ENCODE measurements at regions not wholly inside any gene's neighbourhood (a gene's known extent, or its start where the extent isn't known, plus 50 kb on each side); places are given as distances from the start of the nearest gene placed in this dataset.

DNA sequence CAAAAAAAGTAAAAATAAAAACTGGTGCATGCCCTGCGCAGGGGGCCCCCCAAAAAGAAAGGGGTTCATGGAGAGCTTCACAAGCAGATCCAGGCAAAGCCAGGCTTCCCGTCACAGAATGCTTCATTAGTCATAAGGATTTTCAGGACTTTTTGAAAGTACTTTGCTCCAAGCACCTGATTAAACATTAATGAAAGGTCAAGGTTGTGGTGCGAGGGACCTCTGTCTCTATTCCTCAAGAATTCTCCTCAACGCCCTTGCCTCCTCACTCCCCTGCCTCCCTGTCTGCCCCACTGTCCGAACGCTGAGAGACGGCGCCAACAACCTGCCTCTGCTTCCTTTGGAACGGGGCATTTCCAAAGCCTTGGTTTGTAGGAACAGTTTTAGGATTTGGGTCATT, 240.1 kb upstream of the IGF1R start:
- Histone ChIP-seq H3K4me3 (replicated peaks in 1 of 3; ENCODE audit: insufficient read depth in 1 of 3, low read depth in 1 of 3, low read length in 3 of 3) (no peak overlapping the region), H3K4me1 (ENCODE audit: control insufficient read depth, extremely low read depth, insufficient read depth, low read length) (no peaks in the 10 kb centered on the region), H3K36me3 (ENCODE audit: control insufficient read depth in 2 of 2, extremely low read depth in 1 of 2, insufficient read depth in 2 of 2, low read length in 2 of 2) (no peaks in the 10 kb centered on the region), H3K9me3 (replicated peaks; ENCODE audit: control insufficient read depth, insufficient read depth, low read length) (no peaks in the 10 kb centered on the region), H3K9ac (replicated peaks; ENCODE audit: extremely low read depth, insufficient read depth, low read length) (no peak overlapping the region), H4K20me1 (replicated peaks; ENCODE audit: control insufficient read depth, extremely low read depth, insufficient read depth, low read length) (no peaks in the 10 kb centered on the region), H3K27me3 (ENCODE audit: control insufficient read depth in 2 of 2, insufficient read depth in 2 of 2, low read length in 2 of 2) (no peaks in the 10 kb centered on the region), H3K27ac (ENCODE audit: insufficient read depth, low read depth, low read length) (no peak overlapping the region), H3K9me1 (replicated peaks; ENCODE audit: control insufficient read depth, extremely low read depth, insufficient read depth, low read length) (no peaks in the 10 kb centered on the region), H3K79me2 (ENCODE audit: control insufficient read depth, insufficient read depth, low read length) (no peaks in the 10 kb centered on the region), H2AFZ (ENCODE audit: low read depth, low read length) (no peak overlapping the region), H3K4me2 (ENCODE audit: insufficient read depth, low read length) (no peak overlapping the region)
- dilution Hi-C loops (cut with MboI; ENCODE audit: extremely low pct_ligation_motif_present, low sequenced_read_pairs) (no loop called here), intact Hi-C loops (cut with micrococcal nuclease) (no loop called here)
- DNase-seq (ENCODE audit: low read depth, low spot score) (no peak), FAIRE-seq (no peak)
- ChIA-PET CTCF (no interaction called here), POLR2A (no interaction called here)
- TF ChIP-seq, protein P1, sequence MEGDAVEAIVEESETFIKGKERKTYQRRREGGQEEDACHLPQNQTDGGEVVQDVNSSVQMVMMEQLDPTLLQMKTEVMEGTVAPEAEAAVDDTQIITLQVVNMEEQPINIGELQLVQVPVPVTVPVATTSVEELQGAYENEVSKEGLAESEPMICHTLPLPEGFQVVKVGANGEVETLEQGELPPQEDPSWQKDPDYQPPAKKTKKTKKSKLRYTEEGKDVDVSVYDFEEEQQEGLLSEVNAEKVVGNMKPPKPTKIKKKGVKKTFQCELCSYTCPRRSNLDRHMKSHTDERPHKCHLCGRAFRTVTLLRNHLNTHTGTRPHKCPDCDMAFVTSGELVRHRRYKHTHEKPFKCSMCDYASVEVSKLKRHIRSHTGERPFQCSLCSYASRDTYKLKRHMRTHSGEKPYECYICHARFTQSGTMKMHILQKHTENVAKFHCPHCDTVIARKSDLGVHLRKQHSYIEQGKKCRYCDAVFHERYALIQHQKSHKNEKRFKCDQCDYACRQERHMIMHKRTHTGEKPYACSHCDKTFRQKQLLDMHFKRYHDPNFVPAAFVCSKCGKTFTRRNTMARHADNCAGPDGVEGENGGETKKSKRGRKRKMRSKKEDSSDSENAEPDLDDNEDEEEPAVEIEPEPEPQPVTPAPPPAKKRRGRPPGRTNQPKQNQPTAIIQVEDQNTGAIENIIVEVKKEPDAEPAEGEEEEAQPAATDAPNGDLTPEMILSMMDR (IDR thresholded peaks at IDR 0.05; ENCODE audit: extremely low read depth in 1 of 2, insufficient read depth in 1 of 2, low read depth in 1 of 2, low read length in 2 of 2), result no peak
- TF ChIP-seq MYC (IDR thresholded peaks at IDR 0.05; ENCODE audit: low read depth, low read length) (no peak), POLR2AphosphoS5 (IDR thresholded peaks at IDR 0.05; ENCODE audit: insufficient read depth, low read depth, low read length) (no peak), JUN (IDR thresholded peaks at IDR 0.05; ENCODE audit: borderline replicate concordance, insufficient read depth, insufficient read length, low read depth) (no peak), EZH2 (IDR thresholded peaks at IDR 0.05; ENCODE audit: borderline replicate concordance, low read depth, low read length, severe bottlenecking) (no peak), GATA2 (IDR thresholded peaks at IDR 0.05; ENCODE audit: insufficient read depth, insufficient read length, low read depth, low read length) (no peak), POLR2A (IDR thresholded peaks at IDR 0.05; ENCODE audit: low read depth, low read length) (no peak), FOS (IDR thresholded peaks at IDR 0.05; ENCODE audit: borderline replicate concordance, insufficient read depth, low read length) (no peak)
- TF ChIP-seq, protein P2, sequence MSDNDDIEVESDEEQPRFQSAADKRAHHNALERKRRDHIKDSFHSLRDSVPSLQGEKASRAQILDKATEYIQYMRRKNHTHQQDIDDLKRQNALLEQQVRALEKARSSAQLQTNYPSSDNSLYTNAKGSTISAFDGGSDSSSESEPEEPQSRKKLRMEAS (IDR thresholded peaks at IDR 0.05; ENCODE audit: insufficient read depth, insufficient read length), result no peak
- BruUV-seq (replicated peaks), result no TSS peak
